Astrocyte of the hippocampus (primary cell): ENCODE measurements at regions not wholly inside any gene's neighbourhood (a gene's known extent, or its start where the extent isn't known, plus 50 kb on each side); places are given as distances from the start of the nearest gene placed in this dataset.
A peak's percentile ranks its signal among the peaks of the same experiment; 100 is the strongest.
"Not testable (repeated sequence)": the region's sequence is repeated elsewhere in the genome, so short reads cannot be mapped to it uniquely, and the experiment has no call there.

Experiments used
- DNase-seq: peaks from one replicate; pipeline ENCODE4 v3.0.0; 2011; ENCODE audit warnings: low read depth, low spot score

GRCh38 chr13:31607531-31607930, 131.8 kb upstream of the RXFP2 start:
- not testable (repeated sequence) for DNase-seq

DNA sequence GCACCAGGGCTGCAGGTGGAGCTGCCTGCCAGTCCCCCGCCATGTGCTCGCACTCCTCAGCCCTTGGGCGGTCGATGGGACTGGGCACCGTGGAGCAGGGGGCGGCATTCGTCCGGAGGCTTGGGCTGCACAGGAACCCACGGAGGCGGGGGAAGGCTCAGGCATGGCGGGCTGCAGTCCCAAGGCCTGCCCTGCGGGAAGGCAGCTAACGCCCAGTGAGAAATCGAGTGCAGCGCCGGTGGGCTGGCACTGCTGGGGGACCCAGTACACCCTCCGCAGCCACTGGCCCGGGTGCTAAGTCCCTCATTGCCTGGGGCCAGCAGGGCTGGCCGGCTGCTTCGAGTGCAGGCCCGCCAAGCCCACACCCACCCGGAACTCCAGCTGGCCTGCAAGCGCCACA, 130.5 kb upstream of the RXFP2 start:
- not testable (repeated sequence) for DNase-seq

- DNase-seq, result no peak
Measured at GRCh38 chr13:31610270-31610998, 128.9 kb upstream of the RXFP2 start.

DNA sequence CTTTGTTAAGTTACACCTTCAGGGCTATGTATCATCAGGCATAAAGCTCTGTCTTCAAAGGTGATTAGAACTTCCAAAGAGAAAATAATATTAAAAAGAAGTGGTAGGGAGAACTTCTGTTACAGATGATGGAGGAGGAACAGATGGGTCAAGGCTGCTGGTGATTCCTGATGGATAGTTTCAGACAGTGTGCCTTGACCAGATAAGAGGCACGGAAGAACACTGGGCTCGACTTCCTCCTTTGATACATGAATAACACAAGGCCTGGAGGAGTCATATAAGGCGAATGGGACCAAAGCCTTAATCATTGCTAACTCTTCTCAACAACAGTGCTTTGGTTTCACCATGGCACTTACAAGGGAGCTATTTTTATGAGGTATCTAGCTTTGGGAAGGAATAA, 128.1 kb upstream of the RXFP2 start:
- no peak for DNase-seq

GRCh38 chr13:31614073-31614472, 125.3 kb upstream of the RXFP2 start:
- no peak for DNase-seq

GRCh38 chr13:31614704-31615103, 124.6 kb upstream of the RXFP2 start:
- no peak for DNase-seq

DNA sequence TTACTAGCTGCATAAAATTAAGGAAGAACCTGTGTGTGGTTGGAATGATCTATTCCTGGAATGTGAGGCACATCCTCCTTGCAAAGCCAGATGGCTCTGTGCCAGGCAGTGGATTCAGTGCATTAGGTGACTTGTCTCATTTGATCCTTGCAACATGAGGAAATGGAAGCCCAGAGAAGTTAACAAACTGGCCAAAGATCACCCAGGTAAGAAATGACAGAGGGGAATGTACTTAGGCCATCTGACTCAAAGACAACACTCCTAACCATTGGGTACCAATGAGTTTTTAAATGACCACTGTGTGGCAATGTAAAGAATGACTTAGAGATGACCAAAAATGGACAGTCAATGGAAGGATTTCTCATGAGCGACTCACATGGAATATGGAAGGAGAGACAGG, 114.2 kb upstream of the RXFP2 start:
- DNase-seq, result no peak

GRCh38 chr13:31627097-31627845, 112.1 kb upstream of the RXFP2 start:
- peak; percentile 12 for DNase-seq

DNA sequence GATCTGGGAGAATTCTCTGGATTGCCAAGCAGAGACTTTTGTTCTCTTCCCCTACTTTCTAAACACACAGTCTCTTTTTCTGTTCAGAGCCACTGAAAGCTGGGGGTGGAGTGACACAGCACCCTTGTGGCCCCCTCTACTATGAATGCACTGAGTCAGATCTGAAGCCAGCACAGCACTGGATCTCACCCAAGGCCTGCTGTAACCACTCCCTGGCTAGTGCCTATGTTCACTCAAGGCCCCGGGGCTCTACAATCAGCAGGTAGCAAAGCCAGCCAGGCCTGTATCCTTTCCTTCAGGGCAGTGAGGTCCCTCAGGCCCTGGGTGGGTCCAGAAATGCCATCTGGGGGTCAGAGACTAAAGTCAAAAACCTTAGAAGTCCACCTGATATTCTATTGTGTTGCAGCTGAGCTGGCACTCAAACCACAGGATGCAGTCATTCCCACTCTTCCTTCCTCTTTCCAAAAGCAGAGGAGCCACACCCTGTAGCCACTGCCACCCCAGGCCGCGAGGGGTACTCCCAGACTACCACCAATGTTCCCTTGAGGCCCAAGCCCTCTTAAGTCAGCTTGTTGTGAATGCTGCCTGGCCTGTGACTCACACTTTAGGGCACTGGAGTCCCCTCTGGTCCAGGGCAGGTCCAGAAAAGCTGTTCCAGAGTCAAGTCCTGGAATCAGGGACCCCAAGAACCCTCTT, 110.1 kb upstream of the RXFP2 start:
- DNase-seq, result peak; percentile 22

GRCh38 chr13:31631071-31631470, 108.3 kb upstream of the RXFP2 start:
- DNase-seq, result no peak

DNA sequence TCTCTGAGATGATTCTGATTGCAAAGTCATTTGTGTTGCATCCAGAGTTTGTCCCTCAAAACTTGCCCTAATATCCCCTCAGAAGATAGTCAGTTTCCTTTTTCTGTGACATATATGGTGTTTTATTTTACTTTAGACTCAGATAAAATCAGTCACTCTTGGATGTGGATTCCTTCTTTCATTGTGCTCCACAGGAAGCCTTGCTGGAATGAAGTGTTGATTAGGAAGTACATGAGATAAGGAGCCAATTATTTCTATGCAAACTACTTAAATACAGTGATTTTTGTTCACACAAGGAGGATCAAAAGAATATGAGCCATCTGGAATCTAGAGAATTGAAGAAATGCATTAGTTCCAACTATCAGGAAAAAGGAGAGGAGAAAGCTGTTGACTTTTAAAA, 107.6 kb upstream of the RXFP2 start:
- no peak for DNase-seq

DNA sequence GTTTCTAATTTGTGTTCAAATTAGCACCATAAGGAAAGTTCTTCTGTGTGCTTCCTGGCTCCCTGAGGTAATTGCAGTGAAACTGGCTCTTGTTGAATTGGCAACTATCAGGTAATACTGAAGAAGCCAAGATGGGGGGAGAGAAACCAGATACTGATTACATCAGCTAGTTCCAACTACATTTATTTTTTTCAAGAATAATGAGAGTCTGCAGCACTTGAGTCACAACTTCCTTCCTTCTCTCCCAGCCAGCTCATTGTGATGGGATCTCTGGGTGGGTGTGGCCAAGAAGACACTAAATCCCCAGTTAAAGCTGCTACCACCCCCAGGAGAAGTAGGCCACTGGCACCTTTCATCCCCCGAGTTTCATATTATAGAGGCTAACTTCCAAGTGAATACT, 100.7 kb upstream of the RXFP2 start:
- no peak for DNase-seq

GRCh38 chr13:31639443-31640163, 99.7 kb upstream of the RXFP2 start:
- DNase-seq, result no peak

DNA sequence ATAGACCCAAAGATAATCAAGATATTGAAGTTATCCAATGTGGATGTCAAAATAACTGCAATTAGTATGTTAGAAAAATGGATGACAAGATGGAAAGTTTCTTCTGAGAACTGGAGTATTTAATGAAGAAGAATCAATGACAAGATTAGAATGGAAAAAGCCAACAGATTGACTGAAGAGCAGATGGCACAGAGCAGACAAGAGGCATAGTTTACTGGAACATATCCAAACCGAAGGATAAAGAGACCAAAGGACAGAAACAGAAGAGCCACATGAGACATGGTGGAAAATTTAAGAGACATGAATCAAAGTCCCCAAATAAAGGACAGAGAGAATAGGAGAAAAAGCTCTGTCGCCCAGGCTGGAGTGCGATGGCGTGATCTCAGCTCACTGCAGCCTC, 89.6 kb upstream of the RXFP2 start:
- DNase-seq, result no peak

- no peak for DNase-seq
Measured at GRCh38 chr13:31653730-31654129, 85.6 kb upstream of the RXFP2 start.

DNA sequence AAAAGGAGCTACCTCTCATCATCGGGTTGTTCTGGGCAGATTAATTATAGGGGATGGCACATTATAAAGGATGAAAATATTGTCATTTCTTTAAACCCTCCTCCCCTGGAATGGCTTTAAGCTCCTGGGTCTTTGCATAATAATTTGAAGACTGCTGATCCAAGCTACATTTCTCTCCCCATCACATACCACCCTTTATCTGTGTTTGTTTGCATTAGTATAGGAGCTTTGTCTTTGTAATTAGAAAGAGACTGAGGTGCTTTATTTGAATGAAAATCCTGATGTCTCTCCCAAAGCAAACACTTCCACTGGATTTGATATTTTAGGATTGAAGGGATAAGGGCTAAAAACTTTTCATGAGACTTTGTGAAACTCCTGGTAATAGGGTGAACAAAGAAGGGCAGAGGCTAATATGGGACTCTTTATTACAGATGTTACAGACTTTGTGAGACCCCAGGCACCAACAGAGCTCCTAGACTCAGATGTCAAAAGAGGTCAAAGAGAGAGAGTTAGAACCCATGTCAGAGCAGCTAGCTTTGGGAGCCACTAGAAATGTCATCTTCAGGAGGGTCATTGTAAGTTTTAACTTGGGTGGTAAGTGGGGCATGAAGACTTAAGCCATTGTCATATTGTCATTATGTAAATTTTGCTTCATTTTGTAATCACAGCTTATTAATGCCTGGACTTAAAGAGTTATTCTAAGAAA, 75.3 kb upstream of the RXFP2 start:
- no peak for DNase-seq

GRCh38 chr13:31670831-31671617, 68.3 kb upstream of the RXFP2 start:
- no peak for DNase-seq

- DNase-seq, result no peak
Measured at GRCh38 chr13:31674051-31674450, 65.3 kb upstream of the RXFP2 start.

DNA sequence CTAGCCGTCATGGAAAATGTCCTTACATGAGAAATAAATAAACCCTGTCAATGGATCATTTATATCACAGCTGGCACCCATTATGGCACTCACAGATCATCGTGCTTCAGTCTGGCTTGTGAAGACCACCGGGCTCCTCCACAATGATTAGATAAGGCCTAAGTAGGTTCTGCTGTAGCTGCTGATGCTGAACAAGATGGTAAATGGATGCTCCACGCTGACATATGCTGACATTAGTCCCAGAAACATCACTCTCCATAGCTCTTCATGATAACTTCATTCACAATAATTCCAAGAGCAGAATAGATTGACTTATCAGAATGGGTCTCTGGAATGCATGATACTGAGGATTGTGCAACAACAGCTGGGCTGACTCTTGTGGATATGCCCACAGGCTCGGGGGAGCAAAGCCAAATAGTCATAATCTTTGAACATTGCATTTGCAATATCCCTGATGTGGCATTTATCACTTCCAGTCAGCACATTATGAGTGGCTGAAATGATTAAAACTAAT, 63.8 kb upstream of the RXFP2 start:
- no peak for DNase-seq

DNA sequence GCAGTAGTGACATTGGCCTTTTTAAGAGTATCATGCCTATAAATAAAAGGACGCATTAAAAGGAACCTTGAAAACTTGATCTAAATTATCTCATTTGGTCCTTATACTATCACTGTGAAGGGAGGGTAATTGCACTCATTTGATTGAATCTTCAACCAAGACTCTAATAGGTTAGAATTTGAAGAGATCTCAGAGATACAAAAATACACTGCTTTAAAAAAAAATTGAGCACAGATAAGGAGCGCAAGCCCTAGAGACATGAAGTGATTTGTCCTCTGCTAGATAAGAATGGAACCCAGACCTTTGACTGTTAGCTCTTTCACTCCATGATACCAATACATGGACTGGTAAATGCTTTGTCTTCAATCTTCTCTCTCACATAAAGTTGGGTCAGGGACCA, 58.2 kb upstream of the RXFP2 start:
- no peak for DNase-seq
